Ishikawa (cell line): ENCODE measurements at regions not wholly inside any gene's neighbourhood (a gene's known extent, or its start where the extent isn't known, plus 50 kb on each side); places are given as distances from the start of the nearest gene placed in this dataset.

Experiments used
- CEBPB ChIP-seq: IDR thresholded peaks from 2 replicates; pipeline ENCODE4 v1.6.1; 2012
- CREB1 ChIP-seq: IDR thresholded peaks from 2 replicates; pipeline ENCODE4 v1.6.1; 2012; ENCODE audit warnings: low read depth
- EGR1 ChIP-seq: IDR thresholded peaks from 2 replicates; pipeline ENCODE4 v1.6.1; 2012
- EP300 ChIP-seq: IDR thresholded peaks from 2 replicates; pipeline ENCODE4 v1.6.1; 2012; ENCODE audit warnings: borderline replicate concordance
- FOXM1 ChIP-seq: IDR thresholded peaks from 2 replicates; pipeline ENCODE4 v1.6.1; 2012; ENCODE audit warnings: low read depth, borderline replicate concordance
- NFIC ChIP-seq: IDR thresholded peaks from 2 replicates; pipeline ENCODE4 v1.6.1; 2012
- RAD21 ChIP-seq: IDR thresholded peaks from 2 replicates; pipeline ENCODE4 v1.6.1; 2012; ENCODE audit warnings: low read depth
- TAF1 ChIP-seq: IDR thresholded peaks from 2 replicates; pipeline ENCODE4 v1.6.1; 2012; ENCODE audit warnings: low read depth, mild to moderate bottlenecking
- TCF12 ChIP-seq: IDR thresholded peaks from 2 replicates; pipeline ENCODE4 v1.6.1; 2012; ENCODE audit warnings: low read depth
- TEAD4 ChIP-seq: IDR thresholded peaks from 2 replicates; pipeline ENCODE4 v1.6.1; 2012
- YY1 ChIP-seq: IDR thresholded peaks from 2 replicates; pipeline ENCODE4 v1.6.1; 2012; ENCODE audit warnings: low read depth
- ZBTB7A ChIP-seq: IDR thresholded peaks from 2 replicates; pipeline ENCODE4 v1.6.1; 2012; ENCODE audit warnings: low read depth
- TF ChIP-seq, protein P1 (sequence below): IDR thresholded peaks from 2 replicates; pipeline ENCODE4 v1.6.1; 2012
- TF ChIP-seq, protein P2 (sequence below): IDR thresholded peaks from 2 replicates; pipeline ENCODE4 v1.6.1; 2012; ENCODE audit warnings: low read depth, mild to moderate bottlenecking
- TF ChIP-seq, protein P3 (sequence below): IDR thresholded peaks from 2 replicates; pipeline ENCODE4 v1.6.1; 2012

DNA sequence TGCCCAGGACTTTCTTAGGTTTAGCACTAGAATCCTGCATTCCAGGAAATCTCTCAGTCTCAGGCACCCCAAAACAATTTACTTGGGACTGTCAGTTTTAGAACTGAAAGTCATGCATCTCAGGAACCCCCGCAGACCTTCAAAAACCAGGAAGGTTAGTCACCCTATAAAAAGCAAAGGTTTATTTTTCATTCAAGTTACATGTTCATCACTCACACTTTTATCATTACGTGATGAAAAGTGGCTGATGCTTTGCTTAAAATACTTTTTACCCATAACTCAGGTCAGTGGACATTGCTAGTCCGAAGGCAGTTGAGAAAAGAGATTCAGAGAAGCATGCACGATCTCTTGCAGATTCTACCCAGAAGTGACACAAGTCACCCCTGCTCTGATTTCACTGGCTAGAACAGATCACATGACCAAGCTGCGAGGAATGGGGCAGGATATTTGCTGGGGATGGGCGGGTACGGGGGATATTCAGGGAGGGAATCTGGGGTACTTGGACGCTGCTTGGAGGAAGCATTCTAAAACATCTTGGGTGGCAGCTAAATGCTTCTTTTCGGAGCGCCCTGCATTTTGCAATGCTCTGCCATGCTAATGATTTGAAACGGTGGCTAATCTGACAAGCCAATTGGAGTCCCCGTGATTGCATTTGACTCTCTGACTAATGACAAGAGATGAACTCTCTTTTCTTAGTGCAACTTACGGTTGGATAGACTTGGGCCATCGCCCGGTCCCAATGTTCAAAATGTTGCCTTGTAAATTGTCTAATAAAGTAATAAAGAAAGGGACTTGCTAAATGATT is 110.2 kb downstream of the MIAT start:
- no peak for TF ChIP-seq RAD21
- no peak for TF ChIP-seq TEAD4
- no peak for TF ChIP-seq CREB1
- TF ChIP-seq, protein P1, sequence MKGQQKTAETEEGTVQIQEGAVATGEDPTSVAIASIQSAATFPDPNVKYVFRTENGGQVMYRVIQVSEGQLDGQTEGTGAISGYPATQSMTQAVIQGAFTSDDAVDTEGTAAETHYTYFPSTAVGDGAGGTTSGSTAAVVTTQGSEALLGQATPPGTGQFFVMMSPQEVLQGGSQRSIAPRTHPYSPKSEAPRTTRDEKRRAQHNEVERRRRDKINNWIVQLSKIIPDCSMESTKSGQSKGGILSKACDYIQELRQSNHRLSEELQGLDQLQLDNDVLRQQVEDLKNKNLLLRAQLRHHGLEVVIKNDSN = no peak
- TF ChIP-seq, protein P2, sequence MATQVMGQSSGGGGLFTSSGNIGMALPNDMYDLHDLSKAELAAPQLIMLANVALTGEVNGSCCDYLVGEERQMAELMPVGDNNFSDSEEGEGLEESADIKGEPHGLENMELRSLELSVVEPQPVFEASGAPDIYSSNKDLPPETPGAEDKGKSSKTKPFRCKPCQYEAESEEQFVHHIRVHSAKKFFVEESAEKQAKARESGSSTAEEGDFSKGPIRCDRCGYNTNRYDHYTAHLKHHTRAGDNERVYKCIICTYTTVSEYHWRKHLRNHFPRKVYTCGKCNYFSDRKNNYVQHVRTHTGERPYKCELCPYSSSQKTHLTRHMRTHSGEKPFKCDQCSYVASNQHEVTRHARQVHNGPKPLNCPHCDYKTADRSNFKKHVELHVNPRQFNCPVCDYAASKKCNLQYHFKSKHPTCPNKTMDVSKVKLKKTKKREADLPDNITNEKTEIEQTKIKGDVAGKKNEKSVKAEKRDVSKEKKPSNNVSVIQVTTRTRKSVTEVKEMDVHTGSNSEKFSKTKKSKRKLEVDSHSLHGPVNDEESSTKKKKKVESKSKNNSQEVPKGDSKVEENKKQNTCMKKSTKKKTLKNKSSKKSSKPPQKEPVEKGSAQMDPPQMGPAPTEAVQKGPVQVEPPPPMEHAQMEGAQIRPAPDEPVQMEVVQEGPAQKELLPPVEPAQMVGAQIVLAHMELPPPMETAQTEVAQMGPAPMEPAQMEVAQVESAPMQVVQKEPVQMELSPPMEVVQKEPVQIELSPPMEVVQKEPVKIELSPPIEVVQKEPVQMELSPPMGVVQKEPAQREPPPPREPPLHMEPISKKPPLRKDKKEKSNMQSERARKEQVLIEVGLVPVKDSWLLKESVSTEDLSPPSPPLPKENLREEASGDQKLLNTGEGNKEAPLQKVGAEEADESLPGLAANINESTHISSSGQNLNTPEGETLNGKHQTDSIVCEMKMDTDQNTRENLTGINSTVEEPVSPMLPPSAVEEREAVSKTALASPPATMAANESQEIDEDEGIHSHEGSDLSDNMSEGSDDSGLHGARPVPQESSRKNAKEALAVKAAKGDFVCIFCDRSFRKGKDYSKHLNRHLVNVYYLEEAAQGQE = no peak
- TF ChIP-seq FOXM1 = no peak
- TF ChIP-seq CEBPB = no peak
- TF ChIP-seq NFIC = no peak
- TF ChIP-seq, protein P3, sequence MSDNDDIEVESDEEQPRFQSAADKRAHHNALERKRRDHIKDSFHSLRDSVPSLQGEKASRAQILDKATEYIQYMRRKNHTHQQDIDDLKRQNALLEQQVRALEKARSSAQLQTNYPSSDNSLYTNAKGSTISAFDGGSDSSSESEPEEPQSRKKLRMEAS = no peak
- no peak for TF ChIP-seq EGR1
- no peak for TF ChIP-seq TCF12
- no peak for TF ChIP-seq TAF1
- no peak for TF ChIP-seq EP300
- no peak for TF ChIP-seq YY1
- no peak for TF ChIP-seq ZBTB7A

DNA sequence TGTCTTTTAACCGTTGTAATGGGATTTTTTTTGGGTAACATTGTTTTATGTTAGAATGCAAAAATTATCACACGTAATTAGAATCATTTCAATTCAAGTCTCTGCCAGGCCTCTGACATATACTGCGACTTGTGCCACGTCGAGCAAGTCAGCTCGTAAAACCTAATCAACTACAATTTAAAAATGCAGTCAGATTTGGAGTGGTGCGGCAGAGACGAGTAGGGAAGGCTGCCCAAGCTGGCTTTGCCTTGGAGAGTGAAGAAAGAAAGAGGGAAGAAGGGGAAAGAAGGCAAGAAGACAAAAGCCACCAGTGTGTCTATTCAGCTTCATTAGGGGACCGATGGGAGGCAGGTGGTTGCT is 110.7 kb downstream of the MIAT start:
- no peak for TF ChIP-seq FOXM1
- TF ChIP-seq TAF1 = no peak
- TF ChIP-seq, protein P1 = no peak

DNA sequence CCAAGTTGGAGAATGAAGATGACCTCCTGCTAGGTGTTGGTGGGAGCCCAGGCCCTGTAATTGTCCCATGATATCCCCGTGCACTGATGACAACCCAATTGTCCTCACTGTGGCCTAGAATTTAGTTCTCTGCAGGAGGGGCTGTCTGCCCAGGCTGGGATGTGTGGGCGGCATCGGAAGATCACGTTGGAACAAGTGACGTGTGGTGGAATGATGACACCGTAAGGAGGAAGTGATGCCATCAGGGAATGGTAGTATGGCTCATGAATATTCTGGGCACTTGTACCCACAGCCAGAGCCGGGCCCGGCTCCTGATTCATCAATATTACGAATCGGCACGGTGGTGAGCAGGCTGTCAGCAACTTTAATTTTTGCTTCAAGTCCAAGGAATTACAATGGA is 111.6 kb downstream of the MIAT start:
- TF ChIP-seq, protein P2 = no peak
- TF ChIP-seq, protein P3 = no peak
- TF ChIP-seq TCF12 (no peak), CREB1 (no peak), FOXM1 (no peak), NFIC (no peak), CEBPB (no peak), EGR1 (no peak), TAF1 (no peak), TEAD4 (no peak)
- TF ChIP-seq, protein P1 = no peak

DNA sequence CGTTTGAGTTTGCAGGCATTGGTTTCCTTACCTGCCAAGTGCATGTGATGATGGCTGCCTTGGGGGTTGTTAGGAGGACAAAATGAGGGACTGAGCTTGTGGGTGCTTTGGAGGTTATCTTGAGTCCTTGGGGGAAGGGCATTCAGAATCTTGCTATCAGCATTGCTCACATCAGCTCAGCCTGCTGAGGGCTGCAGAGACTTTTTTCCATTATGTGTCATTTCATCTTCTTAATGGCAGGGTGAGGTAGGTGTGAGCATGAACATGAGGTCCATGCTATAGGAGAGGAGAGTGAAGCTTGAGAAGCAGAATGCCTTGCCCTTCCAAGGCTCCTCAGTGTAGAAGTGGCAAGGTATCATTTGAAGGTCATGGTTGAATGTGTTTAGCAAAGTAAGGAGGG is 112.3 kb downstream of the MIAT start:
- no peak for TF ChIP-seq CREB1
- TF ChIP-seq, protein P2 = no peak
- TF ChIP-seq TEAD4 = no peak
- no peak for TF ChIP-seq ZBTB7A
- TF ChIP-seq NFIC = no peak
- no peak for TF ChIP-seq EP300
- no peak for TF ChIP-seq CEBPB
- TF ChIP-seq, protein P3 = no peak
- TF ChIP-seq RAD21 = no peak
- TF ChIP-seq YY1 = no peak
- TF ChIP-seq, protein P1 = no peak
- TF ChIP-seq EGR1 = no peak
- TF ChIP-seq FOXM1 = no peak
- no peak for TF ChIP-seq TAF1
- no peak for TF ChIP-seq TCF12
